HG03045 (cell line): ENCODE measurements at regions not wholly inside any gene's neighbourhood (a gene's known extent, or its start where the extent isn't known, plus 50 kb on each side); places are given as distances from the start of the nearest gene placed in this dataset.

Experiments
- ATAC-seq: cut with Tn5 transposase; IDR thresholded peaks from one replicate; pipeline ENCODE4 v1.9.1; 2021; ENCODE audit warnings: mild to moderate bottlenecking, moderate library complexity; ENCODE audit not compliant: unreplicated experiment

GRCh38 chr5:165119175-165119574 is 1613.8 kb downstream of the MAT2B start:
- ATAC-seq, result no peak

DNA sequence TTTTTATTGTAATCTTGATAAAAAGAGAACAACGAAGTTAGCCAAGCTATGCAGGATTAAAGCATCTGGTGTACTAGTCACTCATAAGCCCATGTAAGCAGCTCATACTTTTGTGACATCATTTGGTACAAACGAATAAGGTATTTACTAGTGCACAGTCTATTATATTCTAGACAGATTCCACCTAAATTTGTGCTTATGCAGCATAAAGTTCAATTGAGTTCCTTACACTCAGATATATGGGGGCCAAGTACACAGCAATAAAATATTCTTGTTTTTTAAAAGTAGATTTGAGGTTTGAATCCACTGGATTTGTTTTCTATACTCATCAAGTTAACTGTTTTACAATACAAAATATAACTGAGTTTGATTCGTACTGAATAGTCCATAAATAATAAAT is 1621.2 kb downstream of the MAT2B start:
- ATAC-seq, result no peak

- ATAC-seq, result no peak
These were observed 1622.5 kb downstream of the MAT2B start for GRCh38 chr5:165127941-165128340.

DNA sequence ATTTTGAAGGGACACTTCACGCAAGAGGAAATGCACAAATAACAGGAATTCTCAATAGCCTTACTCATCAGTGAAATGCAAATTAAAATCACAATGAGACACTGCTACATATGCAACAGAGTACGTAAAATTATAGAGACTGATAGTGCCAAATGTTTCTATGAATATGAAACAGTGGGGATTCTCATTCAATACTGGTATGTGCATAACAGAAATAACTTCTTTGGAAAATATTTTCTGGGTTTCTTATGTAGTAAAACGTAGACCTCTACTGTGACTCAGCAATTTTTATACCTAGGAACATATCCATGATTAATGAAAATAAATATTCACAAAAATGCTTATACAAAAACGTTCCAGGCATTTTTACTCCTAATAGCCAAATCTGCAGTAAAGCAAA is 1625.2 kb downstream of the MAT2B start:
- ATAC-seq, result no peak

DNA sequence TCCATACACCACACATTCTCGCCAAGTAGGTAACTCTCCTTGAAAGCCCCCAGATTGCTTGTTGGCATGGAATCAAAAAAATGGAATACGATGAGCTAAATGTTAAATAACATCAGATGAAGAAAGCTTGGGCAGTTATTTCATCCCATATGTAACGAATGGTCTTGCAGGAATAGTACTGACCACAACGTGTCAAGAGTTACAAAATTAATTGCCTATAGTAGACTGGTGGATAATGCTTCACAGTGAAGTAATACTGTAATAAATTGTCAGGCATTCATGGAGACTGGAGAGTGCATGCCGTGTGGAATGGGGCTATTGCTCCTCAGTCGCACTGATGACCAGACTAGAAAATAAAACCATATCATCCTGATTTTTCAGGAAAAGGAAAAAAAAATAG is 1628.7 kb downstream of the MAT2B start:
- no peak for ATAC-seq

- no peak for ATAC-seq
These were observed 1630.1 kb downstream of the MAT2B start for GRCh38 chr5:165135565-165135964.

GRCh38 chr5:165137701-165138100 is 1632.3 kb downstream of the MAT2B start:
- ATAC-seq, result no peak

DNA sequence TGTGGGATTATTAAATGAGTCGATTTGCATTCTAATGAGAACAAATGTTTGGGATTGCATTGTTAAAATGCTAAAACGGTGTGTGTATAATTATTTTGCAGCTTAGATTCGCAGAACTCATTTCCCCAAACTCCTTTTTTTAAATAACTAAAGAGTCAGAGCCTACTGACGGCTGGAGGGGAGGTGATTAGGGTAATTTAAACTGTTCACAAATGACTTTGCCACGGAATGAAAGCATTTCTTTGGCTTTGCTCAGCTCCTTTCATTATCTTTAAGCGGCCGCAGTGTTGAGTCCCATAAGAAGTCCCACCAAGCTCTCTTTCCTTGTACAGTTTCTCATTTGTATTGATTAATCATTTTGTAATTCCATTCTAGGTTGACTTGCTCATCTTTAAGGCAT is 1632.8 kb downstream of the MAT2B start:
- no peak for ATAC-seq

GRCh38 chr5:165139262-165139661 is 1633.8 kb downstream of the MAT2B start:
- no peak for ATAC-seq

DNA sequence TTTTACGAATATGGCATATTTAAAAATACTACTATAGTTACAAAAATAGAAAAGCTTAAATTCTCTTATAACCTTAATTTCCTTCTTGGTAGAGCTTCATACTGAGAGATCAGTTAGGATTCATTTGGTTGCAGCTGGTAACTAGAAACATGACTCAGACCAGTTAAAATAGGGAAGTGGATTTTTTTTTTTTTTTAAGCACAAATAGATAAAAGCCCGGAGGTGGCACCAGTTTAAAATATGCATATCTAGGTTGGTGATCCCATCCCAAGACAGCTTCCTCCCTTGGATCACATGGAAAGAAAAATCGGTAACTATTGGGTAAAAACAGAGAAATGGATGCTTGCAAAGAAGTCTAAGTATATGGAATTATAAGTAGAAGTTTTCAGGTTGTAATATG is 1634.3 kb downstream of the MAT2B start:
- no peak for ATAC-seq

DNA sequence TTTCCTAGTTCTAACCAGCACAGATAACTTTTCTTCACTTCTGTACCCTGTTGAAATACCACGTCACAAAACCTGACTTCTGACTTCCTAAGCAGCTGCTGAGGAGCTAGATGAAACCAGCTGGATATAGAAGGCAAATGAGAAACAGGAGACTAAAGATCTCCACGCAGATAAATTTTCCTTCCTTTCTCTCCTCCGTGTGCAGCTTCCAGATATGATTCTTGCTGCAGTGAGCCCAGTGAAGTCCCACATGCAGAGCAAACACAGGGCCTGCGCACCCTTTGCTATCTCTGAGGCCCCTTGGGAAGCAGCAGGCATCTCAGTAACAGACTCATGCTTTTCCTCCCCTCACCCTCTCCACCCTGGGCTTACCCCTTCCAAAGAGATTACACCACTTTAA is 1638.3 kb downstream of the MAT2B start:
- ATAC-seq, result no peak

- no peak for ATAC-seq
These were observed 1644.0 kb downstream of the MAT2B start for GRCh38 chr5:165149431-165149830.

DNA sequence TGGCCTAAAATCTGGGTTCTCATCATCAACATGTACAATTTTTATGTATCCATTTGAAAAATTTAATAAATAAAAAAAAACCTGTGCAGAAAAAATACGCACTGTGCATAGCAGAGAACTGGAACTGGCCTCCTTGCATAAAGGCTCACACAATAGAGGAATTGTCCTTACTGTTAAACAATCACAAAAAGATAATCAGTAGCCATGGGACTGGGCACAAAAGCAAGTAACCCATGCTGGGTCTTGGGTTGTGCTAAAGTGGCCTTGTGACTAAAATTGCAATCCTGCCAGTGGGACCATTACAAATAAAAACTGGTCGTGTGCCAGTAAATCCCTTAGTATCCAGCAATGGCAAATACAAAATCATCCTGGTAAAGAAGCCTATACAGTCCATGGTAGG is 1646.6 kb downstream of the MAT2B start:
- no peak for ATAC-seq

DNA sequence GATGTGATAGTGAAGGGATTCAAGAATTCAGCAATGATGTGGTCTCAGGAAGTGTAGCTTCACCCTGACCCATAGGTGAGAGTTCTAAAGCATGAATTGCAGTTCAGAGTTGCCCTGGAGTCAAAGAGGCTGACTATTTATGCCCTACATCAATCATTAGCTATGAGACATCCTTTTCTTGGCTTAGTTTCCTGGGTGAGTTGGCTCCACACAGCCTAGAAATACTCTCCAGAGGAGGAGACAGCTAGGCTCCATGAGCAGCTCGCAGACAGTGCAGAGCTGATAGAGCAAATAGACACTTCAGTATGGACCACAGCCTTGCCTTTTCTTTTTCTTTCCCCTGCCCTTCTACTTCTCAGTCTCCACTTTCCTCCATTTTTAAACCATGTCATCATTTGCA is 1651.8 kb downstream of the MAT2B start:
- ATAC-seq, result no peak

GRCh38 chr5:165161204-165161603 is 1655.8 kb downstream of the MAT2B start:
- no peak for ATAC-seq

- no peak for ATAC-seq
These were observed 1658.4 kb downstream of the MAT2B start for GRCh38 chr5:165163861-165164260.

DNA sequence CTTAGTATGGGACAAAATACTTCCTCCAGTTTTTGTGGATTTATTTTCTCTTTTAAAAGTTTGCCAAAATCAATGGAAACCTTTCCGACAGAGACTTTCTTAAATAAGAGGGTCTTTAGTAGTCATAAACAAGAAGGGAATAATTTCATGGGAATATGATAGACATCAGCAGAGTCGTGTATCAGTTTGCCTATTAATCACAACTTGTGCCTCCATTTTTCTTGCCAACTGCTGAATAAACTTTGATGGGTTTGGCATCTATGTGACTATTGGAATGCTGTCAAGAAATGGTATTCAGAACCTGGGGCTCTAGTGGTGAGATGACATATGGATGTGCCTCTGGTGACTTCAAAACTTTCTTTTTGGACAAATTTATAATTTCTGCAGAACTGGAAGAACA is 1668.2 kb downstream of the MAT2B start:
- no peak for ATAC-seq

DNA sequence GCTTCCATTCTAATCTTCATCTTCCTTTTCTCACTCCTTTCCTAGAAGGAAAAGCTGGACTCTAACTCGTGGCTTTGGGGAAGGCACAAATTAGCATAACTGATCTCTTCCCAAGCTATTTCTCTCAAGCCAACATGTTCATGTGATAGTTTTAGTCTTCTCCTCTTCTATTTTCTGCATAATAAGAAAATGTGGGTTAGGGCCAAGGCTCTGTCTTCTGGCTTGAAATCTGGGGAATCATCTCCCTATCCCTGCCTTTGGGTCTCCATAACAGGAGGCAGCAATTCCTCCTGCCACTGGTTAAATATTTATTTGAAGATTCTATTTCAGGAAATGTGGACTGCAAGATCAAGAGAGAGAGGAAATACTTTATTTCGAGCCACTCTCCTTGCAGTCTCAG is 1669.6 kb downstream of the MAT2B start:
- ATAC-seq, result no peak

GRCh38 chr5:165184183-165184582 is 1678.8 kb downstream of the MAT2B start:
- no peak for ATAC-seq

DNA sequence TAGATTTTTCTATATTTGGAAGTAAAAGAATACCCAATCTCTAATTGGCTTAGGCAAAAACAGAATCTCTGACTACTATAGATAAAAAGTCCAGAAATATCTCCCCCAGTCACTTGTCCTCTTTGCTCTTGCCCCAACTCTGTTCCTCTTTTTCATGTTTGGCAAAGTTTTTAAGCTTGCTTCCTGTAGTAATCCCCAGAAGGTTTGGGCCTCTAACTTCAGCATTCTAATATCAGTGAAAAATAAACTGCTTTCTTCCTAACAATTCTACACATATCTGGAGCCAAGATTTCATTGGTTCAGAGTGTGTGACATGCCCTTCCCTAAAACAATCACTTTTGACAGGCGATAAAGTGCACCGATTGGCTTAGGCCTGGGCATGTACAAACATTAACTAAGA is 1680.3 kb downstream of the MAT2B start:
- no peak for ATAC-seq

- ATAC-seq, result no peak
These were observed 1682.4 kb downstream of the MAT2B start for GRCh38 chr5:165187815-165188214.

- no peak for ATAC-seq
These were observed 1683.2 kb downstream of the MAT2B start for GRCh38 chr5:165188556-165189175.

DNA sequence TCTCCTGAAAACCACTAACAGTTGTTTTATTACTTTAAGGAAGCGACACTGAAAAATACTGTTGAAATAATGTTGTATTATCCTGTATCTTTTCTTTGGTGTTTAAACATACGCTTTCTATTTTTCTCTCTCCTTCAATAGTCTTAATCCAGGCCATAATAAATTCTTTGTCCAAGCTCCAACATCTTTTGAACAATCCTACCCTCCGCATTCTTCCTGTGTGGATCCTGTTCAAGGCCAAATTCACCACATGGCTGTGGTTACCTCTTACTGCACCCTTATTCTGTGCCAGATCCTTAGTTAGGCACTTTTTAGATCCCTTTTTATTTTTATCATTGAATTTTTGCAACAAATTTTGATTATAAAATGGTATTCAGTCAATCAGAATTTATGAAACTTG is 1691.5 kb downstream of the MAT2B start:
- no peak for ATAC-seq

- no peak for ATAC-seq
These were observed 1696.0 kb downstream of the MAT2B start for GRCh38 chr5:165201369-165201768.
